NCI-H82 (cell line): ENCODE measurements at regions not wholly inside any gene's neighbourhood (a gene's known extent, or its start where the extent isn't known, plus 50 kb on each side); places are given as distances from the start of the nearest gene placed in this dataset.
A peak's percentile ranks its signal among the peaks of the same experiment; 100 is the strongest.

ENCODE experiments used
- DNase-seq: peaks from one replicate; lab custom pipeline; 2025; lab: John Stamatoyannopoulos, UW

- no peak for DNase-seq
These were observed 284.9 kb upstream of the ADAMTS5 start for GRCh38 chr21:27251752-27252151.

- no peak for DNase-seq
These were observed 283.5 kb upstream of the ADAMTS5 start for GRCh38 chr21:27250366-27250765.

GRCh38 chr21:27248814-27249213 lies 281.9 kb upstream of the ADAMTS5 start:
- no peak for DNase-seq

- no peak for DNase-seq
These were observed 279.9 kb upstream of the ADAMTS5 start for GRCh38 chr21:27246741-27247140.

GRCh38 chr21:27244776-27245175 lies 277.9 kb upstream of the ADAMTS5 start:
- no peak for DNase-seq

GRCh38 chr21:27244352-27244751 lies 277.5 kb upstream of the ADAMTS5 start:
- no peak for DNase-seq

- DNase-seq, result no peak
These were observed 274.0 kb upstream of the ADAMTS5 start for GRCh38 chr21:27240839-27241238.

- DNase-seq, result no peak
These were observed 266.7 kb upstream of the ADAMTS5 start for GRCh38 chr21:27233514-27234115.

GRCh38 chr21:27225940-27226339 lies 259.1 kb upstream of the ADAMTS5 start:
- peak; percentile 72 for DNase-seq

- no peak for DNase-seq
These were observed 258.3 kb upstream of the ADAMTS5 start for GRCh38 chr21:27225151-27225550.

GRCh38 chr21:27224169-27224568 lies 257.3 kb upstream of the ADAMTS5 start:
- no peak for DNase-seq

GRCh38 chr21:27221077-27221476 lies 254.2 kb upstream of the ADAMTS5 start:
- no peak for DNase-seq

- DNase-seq, result no peak
These were observed 253.5 kb upstream of the ADAMTS5 start for GRCh38 chr21:27220416-27220815.

- no peak for DNase-seq
These were observed 252.2 kb upstream of the ADAMTS5 start for GRCh38 chr21:27219068-27219467.

GRCh38 chr21:27213303-27213702 lies 246.4 kb upstream of the ADAMTS5 start:
- DNase-seq, result peak; percentile 16

- DNase-seq, result no peak
These were observed 245.6 kb upstream of the ADAMTS5 start for GRCh38 chr21:27212441-27212840.

GRCh38 chr21:27209546-27209945 lies 242.7 kb upstream of the ADAMTS5 start:
- DNase-seq, result no peak

GRCh38 chr21:27206368-27206982 lies 239.6 kb upstream of the ADAMTS5 start:
- no peak for DNase-seq

GRCh38 chr21:27202301-27202700 lies 235.4 kb upstream of the ADAMTS5 start:
- no peak for DNase-seq

GRCh38 chr21:27201197-27201596 lies 234.3 kb upstream of the ADAMTS5 start:
- DNase-seq, result no peak

- DNase-seq, result peak; percentile 9
These were observed 229.8 kb upstream of the ADAMTS5 start for GRCh38 chr21:27196651-27197050.

GRCh38 chr21:27192281-27192949 lies 225.5 kb upstream of the ADAMTS5 start:
- no peak for DNase-seq

GRCh38 chr21:27190601-27191000 lies 223.7 kb upstream of the ADAMTS5 start:
- no peak for DNase-seq

- no peak for DNase-seq
These were observed 223.0 kb upstream of the ADAMTS5 start for GRCh38 chr21:27189870-27190269.
